ENCODE measurements at regions not wholly inside any gene's neighbourhood (a gene's known extent, or its start where the extent isn't known, plus 50 kb on each side); places are given as distances from the start of the nearest gene placed in this dataset.

DNA sequence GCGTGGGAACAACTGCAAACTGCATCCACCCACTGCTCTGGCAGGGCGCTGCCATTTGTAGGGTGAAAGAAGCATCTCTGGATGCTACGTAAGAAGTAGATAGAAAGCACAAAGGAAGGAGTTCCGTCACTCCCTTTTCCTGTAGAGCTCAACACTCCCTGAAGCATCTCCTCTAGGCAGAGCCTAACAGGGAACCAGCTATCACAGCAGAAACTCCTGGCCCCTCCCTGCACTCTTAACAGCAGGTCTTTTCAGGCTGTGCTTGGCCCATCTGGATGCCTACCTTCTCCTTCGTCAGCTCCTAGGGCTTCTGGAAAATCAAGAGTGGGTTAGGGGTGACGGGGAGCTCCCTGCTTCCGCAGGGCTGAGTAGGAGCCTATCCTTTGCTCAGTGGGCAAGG lies 112.9 kb upstream of the TLL1 start:
- TF ChIP-seq, protein P1, sequence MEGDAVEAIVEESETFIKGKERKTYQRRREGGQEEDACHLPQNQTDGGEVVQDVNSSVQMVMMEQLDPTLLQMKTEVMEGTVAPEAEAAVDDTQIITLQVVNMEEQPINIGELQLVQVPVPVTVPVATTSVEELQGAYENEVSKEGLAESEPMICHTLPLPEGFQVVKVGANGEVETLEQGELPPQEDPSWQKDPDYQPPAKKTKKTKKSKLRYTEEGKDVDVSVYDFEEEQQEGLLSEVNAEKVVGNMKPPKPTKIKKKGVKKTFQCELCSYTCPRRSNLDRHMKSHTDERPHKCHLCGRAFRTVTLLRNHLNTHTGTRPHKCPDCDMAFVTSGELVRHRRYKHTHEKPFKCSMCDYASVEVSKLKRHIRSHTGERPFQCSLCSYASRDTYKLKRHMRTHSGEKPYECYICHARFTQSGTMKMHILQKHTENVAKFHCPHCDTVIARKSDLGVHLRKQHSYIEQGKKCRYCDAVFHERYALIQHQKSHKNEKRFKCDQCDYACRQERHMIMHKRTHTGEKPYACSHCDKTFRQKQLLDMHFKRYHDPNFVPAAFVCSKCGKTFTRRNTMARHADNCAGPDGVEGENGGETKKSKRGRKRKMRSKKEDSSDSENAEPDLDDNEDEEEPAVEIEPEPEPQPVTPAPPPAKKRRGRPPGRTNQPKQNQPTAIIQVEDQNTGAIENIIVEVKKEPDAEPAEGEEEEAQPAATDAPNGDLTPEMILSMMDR (IDR thresholded peaks at IDR 0.05; ENCODE audit: control insufficient read depth, insufficient read depth, low read depth, low read length, missing control alignments), result no peak
- no peak for DNase-seq (ENCODE audit: low read depth)
- no peak overlapping the region for H3K4me3 ChIP-seq (ENCODE audit: control insufficient read depth, low read depth, low read length)

DNA sequence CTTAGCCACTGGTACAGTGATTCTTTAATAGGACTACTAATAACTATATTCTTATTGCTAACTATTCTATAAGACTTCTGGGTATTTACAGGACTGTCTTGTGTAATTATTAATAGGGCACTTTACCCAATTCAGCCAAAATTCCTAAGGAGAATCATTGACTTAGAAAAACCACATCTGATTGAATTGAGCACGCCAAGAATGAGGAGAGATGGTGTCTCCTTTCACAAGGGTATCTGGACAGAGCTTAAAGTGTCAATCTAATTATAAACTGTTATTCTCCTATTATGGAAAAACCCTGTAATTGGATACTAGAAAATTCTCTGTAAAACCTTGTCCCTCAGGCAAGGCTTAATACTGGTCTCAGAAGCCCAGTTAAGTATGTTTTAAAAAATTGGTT lies 111.1 kb upstream of the TLL1 start:
- no peak for DNase-seq (ENCODE audit: low read depth)
- no peak overlapping the region for H3K4me3 ChIP-seq (ENCODE audit: control insufficient read depth, low read depth, low read length)
- TF ChIP-seq, protein P1 (IDR thresholded peaks at IDR 0.05; ENCODE audit: control insufficient read depth, insufficient read depth, low read depth, low read length, missing control alignments), result no peak

DNA sequence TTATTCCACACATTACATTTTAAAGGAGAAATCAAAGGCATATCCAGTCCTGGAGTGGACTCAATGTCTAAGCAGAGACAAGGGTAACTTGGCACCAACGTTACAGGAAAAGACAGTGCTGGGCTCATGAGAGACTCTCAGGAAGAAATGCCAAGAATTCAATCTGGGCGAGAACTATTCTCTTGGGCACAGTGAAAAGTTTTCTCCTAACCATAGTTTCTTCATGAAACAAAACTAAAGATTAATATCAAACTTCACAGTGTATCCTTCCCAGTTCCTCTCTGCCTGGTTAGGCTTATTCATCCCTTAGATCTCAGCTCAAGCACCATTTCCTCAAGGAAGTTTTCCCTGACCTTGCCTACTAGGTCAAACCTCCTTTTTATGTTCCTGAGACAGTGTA lies 109.4 kb upstream of the TLL1 start:
- no peak for DNase-seq (ENCODE audit: low read depth)
- TF ChIP-seq, protein P1 (IDR thresholded peaks at IDR 0.05; ENCODE audit: control insufficient read depth, insufficient read depth, low read depth, low read length, missing control alignments), result no peak
- no peak overlapping the region for H3K4me3 ChIP-seq (ENCODE audit: control insufficient read depth, low read depth, low read length)

DNA sequence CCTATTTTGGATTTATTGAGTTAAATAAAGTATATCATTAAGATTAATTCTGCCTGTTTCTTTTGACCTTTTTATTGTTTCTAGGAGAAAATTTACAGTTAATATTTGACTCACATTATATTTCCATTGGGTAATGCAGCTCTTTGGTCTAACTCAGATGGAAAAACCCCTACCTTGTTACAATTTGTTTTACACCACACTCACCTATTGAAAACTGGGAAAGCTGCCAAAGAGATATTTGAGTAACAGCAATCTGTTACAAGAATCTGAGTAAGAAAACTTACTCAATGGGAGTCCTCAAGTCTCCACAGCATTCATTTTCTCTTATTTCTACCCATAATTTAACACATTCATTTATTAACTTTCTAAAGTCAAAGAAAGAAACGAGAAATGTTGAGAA lies 108.0 kb upstream of the TLL1 start:
- TF ChIP-seq, protein P1 (IDR thresholded peaks at IDR 0.05; ENCODE audit: control insufficient read depth, insufficient read depth, low read depth, low read length, missing control alignments), result no peak
- H3K4me3 ChIP-seq (ENCODE audit: control insufficient read depth, low read depth, low read length), result no peak overlapping the region
- DNase-seq (ENCODE audit: low read depth), result no peak

DNA sequence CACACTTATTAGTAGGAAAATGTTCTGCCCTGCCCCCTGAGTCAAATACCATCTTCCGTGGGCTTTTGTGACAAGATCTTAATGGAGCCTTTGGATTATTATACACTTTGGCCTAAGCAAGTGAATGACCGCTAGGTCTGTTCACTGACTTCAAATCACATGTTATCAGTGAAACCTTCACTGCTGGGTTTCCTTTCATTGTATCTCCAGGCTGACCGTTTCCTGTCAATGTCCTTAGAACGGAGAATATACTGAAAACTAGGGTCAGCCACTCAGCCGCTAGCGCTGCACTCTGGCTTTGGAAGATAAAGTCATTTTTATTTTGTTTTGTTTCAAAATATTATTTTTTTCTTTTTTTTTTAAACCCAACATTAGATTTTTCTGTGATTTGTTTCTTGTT lies 107.0 kb upstream of the TLL1 start:
- no peak for DNase-seq (ENCODE audit: low read depth)
- TF ChIP-seq, protein P1 (IDR thresholded peaks at IDR 0.05; ENCODE audit: control insufficient read depth, insufficient read depth, low read depth, low read length, missing control alignments), result no peak
- no peak overlapping the region for H3K4me3 ChIP-seq (ENCODE audit: control insufficient read depth, low read depth, low read length)

DNA sequence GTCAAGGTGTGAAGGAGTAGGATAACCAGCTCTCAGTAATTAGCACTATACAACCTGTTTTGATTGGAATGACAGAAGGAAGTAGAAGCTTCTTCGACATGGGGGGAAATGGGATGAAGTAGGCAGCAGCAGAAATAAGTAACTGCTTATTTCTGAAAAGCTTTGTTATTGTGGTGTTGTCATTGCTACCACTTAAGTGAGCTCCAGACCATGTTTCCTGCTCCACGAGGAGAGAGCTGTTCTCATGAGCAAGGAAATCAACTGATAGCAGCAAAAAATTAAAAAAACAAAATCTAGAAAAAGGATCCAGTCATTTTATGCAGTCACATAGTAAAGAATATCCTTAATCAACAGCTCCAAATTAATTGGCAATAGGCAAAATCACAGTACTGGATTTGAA lies 106.1 kb upstream of the TLL1 start:
- DNase-seq (ENCODE audit: low read depth), result no peak

More for the DNA sequence above, 106.1 kb upstream of the TLL1 start:
- TF ChIP-seq, protein P1 (IDR thresholded peaks at IDR 0.05; ENCODE audit: control insufficient read depth, insufficient read depth, low read depth, low read length, missing control alignments), result no peak
- H3K4me3 ChIP-seq (ENCODE audit: control insufficient read depth, low read depth, low read length), result no peak overlapping the region
